DND-41 (cell line): ENCODE measurements at regions not wholly inside any gene's neighbourhood (a gene's known extent, or its start where the extent isn't known, plus 50 kb on each side); places are given as distances from the start of the nearest gene placed in this dataset.

Experiments used
- ATAC-seq: fragments of 200-7000 bp; cut with Tn5 transposase; 3 replicates; pipeline ENCODE4 v1.9.1; 2021; ENCODE audit warnings: low read depth; ENCODE audit not compliant: insufficient read depth
- DNase-seq: peaks from one replicate; pipeline ENCODE4 v3.0.0-alpha.2; 2020
- H2AFZ ChIP-seq: 2 replicates; pipeline ENCODE4 v1.6.0; 2012; ENCODE audit warnings: low read depth, low read length
- H3K27ac ChIP-seq: 2 replicates; pipeline ENCODE4 v1.5.1; 2012; ENCODE audit warnings: low read length, inconsistent platforms
- H3K27me3 ChIP-seq: fragments of 200-600 bp; sonication (generic); 2 replicates; pipeline ENCODE4 v1.6.0; 2012; ENCODE audit warnings: low read length, mild to moderate bottlenecking, inconsistent platforms; ENCODE audit not compliant: insufficient read depth, poor library complexity
- H3K36me3 ChIP-seq: 2 replicates; pipeline ENCODE4 v1.5.1; 2012; ENCODE audit warnings: low read length, inconsistent platforms; ENCODE audit not compliant: insufficient read depth
- H3K4me1 ChIP-seq: 2 replicates; pipeline ENCODE4 v1.5.1; 2012; ENCODE audit warnings: mild to moderate bottlenecking, low read length; ENCODE audit not compliant: insufficient read depth
- H3K4me2 ChIP-seq: 2 replicates; pipeline ENCODE4 v1.6.0; 2012; ENCODE audit warnings: mild to moderate bottlenecking, moderate library complexity, low read length, inconsistent platforms; ENCODE audit not compliant: insufficient read depth
- H3K4me3 ChIP-seq, 2 experiments: fragments of 200-600 bp in 1 of 2; shearing (Covaris generic) in 1 of 2; 2 replicates each; pipeline ENCODE4 v1.5.1; 2012 to 2016; ENCODE audit warnings: inconsistent platforms in 2 of 2, low read length in 2 of 2, mild to moderate bottlenecking in 2 of 2, low read depth in 1 of 2, moderate library complexity in 1 of 2
- H3K79me2 ChIP-seq: 2 replicates; pipeline ENCODE4 v1.6.0; 2012; ENCODE audit warnings: low read length, inconsistent platforms; ENCODE audit not compliant: insufficient read depth
- H3K9ac ChIP-seq: 2 replicates; pipeline ENCODE4 v1.6.0; 2012; ENCODE audit warnings: low read depth, mild to moderate bottlenecking, inconsistent platforms, low read length, moderate library complexity
- H3K9me3 ChIP-seq: 2 replicates; pipeline ENCODE4 v1.5.1; 2012; ENCODE audit warnings: low read length, moderate library complexity, mild to moderate bottlenecking, inconsistent platforms; ENCODE audit not compliant: insufficient read depth, severe bottlenecking
- H4K20me1 ChIP-seq: 2 replicates; pipeline ENCODE4 v1.6.0; 2012; ENCODE audit warnings: low read length; ENCODE audit not compliant: insufficient read depth
- CTCF ChIP-seq: IDR thresholded peaks from 2 replicates; pipeline ENCODE4 v1.5.1; 2012; ENCODE audit warnings: borderline replicate concordance, low read length, moderate library complexity, mild to moderate bottlenecking; ENCODE audit not compliant: poor library complexity, severe bottlenecking; ENCODE audit errors: extremely low read depth
- EZH2 ChIP-seq: IDR thresholded peaks from 3 replicates; pipeline ENCODE4 v1.6.1; 2012; ENCODE audit warnings: borderline replicate concordance, low read depth, mild to moderate bottlenecking, moderate library complexity, low read length, inconsistent platforms; ENCODE audit not compliant: severe bottlenecking

GRCh38 chr16:54347961-54348360 is 61.4 kb upstream of the IRX3 start:
- H3K4me3 ChIP-seq, result no peak overlapping the region
- no peak overlapping the region for H2AFZ ChIP-seq
- H4K20me1 ChIP-seq, result no peaks in the 10 kb centered on the region
- H3K9ac ChIP-seq, result no peak overlapping the region
- no peaks in the 10 kb centered on the region for H3K27me3 ChIP-seq
- H3K27ac ChIP-seq, result no peak overlapping the region
- no peaks in the 10 kb centered on the region for H3K79me2 ChIP-seq
- DNase-seq (no peak), ATAC-seq (no peak)
- H3K4me2 ChIP-seq, result no peak overlapping the region
- H3K36me3 ChIP-seq, result no peaks in the 10 kb centered on the region
- peaks cover 3% of the 10 kb centered on the region for H3K9me3 ChIP-seq
- no peaks in the 10 kb centered on the region for H3K4me1 ChIP-seq
- TF ChIP-seq EZH2, result no peak

- H4K20me1 ChIP-seq, result no peaks in the 10 kb centered on the region
- TF ChIP-seq EZH2, result no peak
- no peak for TF ChIP-seq CTCF
- H3K79me2 ChIP-seq, result no peaks in the 10 kb centered on the region
- no peaks in the 10 kb centered on the region for H3K9me3 ChIP-seq
- ATAC-seq (no peak), DNase-seq (no peak)
- H3K4me2 ChIP-seq, result no peak overlapping the region
- H3K27ac ChIP-seq, result no peak overlapping the region
- no peak overlapping the region for H2AFZ ChIP-seq
- H3K27me3 ChIP-seq, result no peaks in the 10 kb centered on the region
- H3K4me1 ChIP-seq, result no peaks in the 10 kb centered on the region
- no peaks in the 10 kb centered on the region for H3K36me3 ChIP-seq
- no peak overlapping the region for H3K4me3 ChIP-seq
- no peak overlapping the region for H3K9ac ChIP-seq
These were observed 59.5 kb upstream of the IRX3 start for GRCh38 chr16:54346041-54346440.

- Histone ChIP-seq H3K36me3 (no peaks in the 10 kb centered on the region), H3K27me3 (no peaks in the 10 kb centered on the region), H3K9me3 (no peaks in the 10 kb centered on the region), H2AFZ (no peak overlapping the region), H3K4me2 (no peak overlapping the region), H3K79me2 (no peaks in the 10 kb centered on the region), H3K4me1 (no peaks in the 10 kb centered on the region), H3K9ac (no peak overlapping the region), H3K27ac (no peak overlapping the region), H3K4me3 (no peak overlapping the region), H4K20me1 (no peaks in the 10 kb centered on the region)
- ATAC-seq (no peak), DNase-seq (no peak)
- no peak for TF ChIP-seq CTCF
- no peak for TF ChIP-seq EZH2
These were observed 58.4 kb upstream of the IRX3 start for GRCh38 chr16:54344646-54345630.

GRCh38 chr16:54342966-54343365 is 56.4 kb upstream of the IRX3 start:
- no peak for DNase-seq
- Histone ChIP-seq H3K27me3 (no peaks in the 10 kb centered on the region), H3K9me3 (no peaks in the 10 kb centered on the region), H3K79me2 (no peaks in the 10 kb centered on the region), H3K4me1 (no peaks in the 10 kb centered on the region), H3K27ac (no peak overlapping the region), H3K4me3 (no peak overlapping the region), H3K36me3 (no peaks in the 10 kb centered on the region), H2AFZ (no peak overlapping the region), H3K9ac (no peak overlapping the region), H3K4me2 (no peak overlapping the region), H4K20me1 (no peaks in the 10 kb centered on the region)
- no peak for ATAC-seq
- no peak for TF ChIP-seq CTCF
- TF ChIP-seq EZH2, result no peak
